BJ (cell line): ENCODE measurements at regions not wholly inside any gene's neighbourhood (a gene's known extent, or its start where the extent isn't known, plus 50 kb on each side); places are given as distances from the start of the nearest gene placed in this dataset.

Experiments used
- CTCF ChIA-PET: fragments of 350-600 bp; formaldehyde crosslinking; extraction: SDS; loops from one replicate; lab custom pipeline; 2021; ENCODE audit warnings: antibody characterized with exemption, inconsistent platforms; lab: Yijun Ruan, JAX
- POLR2A ChIA-PET: fragments of 300-600 bp; sonication (Branson Sonifier 250); formaldehyde crosslinking; extraction: SDS; loops from one replicate; lab custom pipeline; 2021; ENCODE audit warnings: antibody characterized with exemption; lab: Charles Lee
- DNase-seq: peaks from one replicate; pipeline ENCODE4 v3.0.0-alpha.2; 2011; ENCODE audit warnings: low read depth
- H3K27me3 ChIP-seq: 2 replicates; pipeline ENCODE4 v1.6.0; 2011; ENCODE audit warnings: low read length; ENCODE audit not compliant: control insufficient read depth, insufficient read depth
- H3K36me3 ChIP-seq: 2 replicates; pipeline ENCODE4 v1.5.1; 2011; ENCODE audit warnings: low read length; ENCODE audit not compliant: control insufficient read depth, insufficient read depth
- H3K4me3 ChIP-seq: 2 replicates; pipeline ENCODE4 v1.5.1; 2011; ENCODE audit warnings: low read depth, mild to moderate bottlenecking, control low read depth, low read length
- CTCF ChIP-seq: IDR thresholded peaks from 2 replicates; pipeline ENCODE4 v1.5.1; 2011; ENCODE audit warnings: low read depth, mild to moderate bottlenecking, control low read depth, inconsistent platforms, low read length, moderate library complexity; ENCODE audit not compliant: insufficient read depth

GRCh38 chr1:232725305-232726047 lies 79.7 kb upstream of the MAP10 start:
- no peak for DNase-seq
- no peak for TF ChIP-seq CTCF
- H3K4me3 ChIP-seq, result no peak overlapping the region
- H3K27me3 ChIP-seq, result no peaks in the 10 kb centered on the region; the same call in none of the 2 replicates
- ChIA-PET POLR2A (no interaction called here), CTCF (no interaction called here)
- no peaks in the 10 kb centered on the region for H3K36me3 ChIP-seq

GRCh38 chr1:232726048-232726779 lies 79.0 kb upstream of the MAP10 start:
- H3K27me3 ChIP-seq, result no peaks in the 10 kb centered on the region; the same call in none of the 2 replicates
- no peak for TF ChIP-seq CTCF
- no peak overlapping the region for H3K4me3 ChIP-seq
- peak; percentile 30 for DNase-seq
- CTCF ChIA-PET, result no interaction called here
- no peaks in the 10 kb centered on the region for H3K36me3 ChIP-seq
- POLR2A ChIA-PET, result no interaction called here

DNA sequence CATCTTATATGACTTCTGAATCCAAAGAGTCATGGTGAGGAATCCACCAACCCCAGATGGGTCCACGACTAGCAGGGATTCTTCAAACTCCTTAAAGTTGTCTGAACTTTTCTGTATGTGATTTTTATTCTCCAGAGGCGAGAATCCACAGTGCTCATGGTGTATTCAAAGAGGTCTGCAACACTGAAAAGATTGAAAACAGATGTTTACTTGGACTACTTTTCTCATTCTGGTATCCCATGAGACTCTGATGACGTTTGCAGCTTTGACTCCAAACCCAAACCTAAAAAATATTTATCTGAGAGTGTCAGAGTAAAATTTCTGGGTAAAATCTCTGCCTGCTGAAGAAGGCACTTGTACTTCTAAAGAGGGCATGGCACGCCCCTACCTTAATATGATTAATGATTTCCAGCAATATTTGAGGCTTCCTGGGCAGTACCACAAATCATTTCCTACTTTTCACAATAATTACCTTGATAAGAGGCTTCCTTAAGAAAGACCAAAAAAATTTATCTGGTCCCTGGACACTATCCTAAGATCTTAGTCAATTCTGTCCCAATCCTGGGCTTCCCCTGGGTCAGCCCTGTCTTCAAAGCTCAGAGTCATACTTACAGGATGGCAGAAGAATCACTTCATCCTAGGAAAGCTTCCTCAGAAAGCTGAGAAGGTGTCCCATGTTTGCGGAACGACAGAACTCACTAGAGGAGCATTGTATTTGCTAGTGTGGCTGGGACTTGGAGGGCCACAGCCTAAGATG lies 76.5 kb upstream of the MAP10 start:
- Histone ChIP-seq H3K27me3 (no peaks in the 10 kb centered on the region; the same call in 1 of the 2 replicates), H3K4me3 (no peak overlapping the region), H3K36me3 (no peaks in the 10 kb centered on the region)
- CTCF ChIA-PET, result no interaction called here
- peak; percentile 41 for DNase-seq
- POLR2A ChIA-PET, result no interaction called here
- TF ChIP-seq CTCF, result no peak

DNA sequence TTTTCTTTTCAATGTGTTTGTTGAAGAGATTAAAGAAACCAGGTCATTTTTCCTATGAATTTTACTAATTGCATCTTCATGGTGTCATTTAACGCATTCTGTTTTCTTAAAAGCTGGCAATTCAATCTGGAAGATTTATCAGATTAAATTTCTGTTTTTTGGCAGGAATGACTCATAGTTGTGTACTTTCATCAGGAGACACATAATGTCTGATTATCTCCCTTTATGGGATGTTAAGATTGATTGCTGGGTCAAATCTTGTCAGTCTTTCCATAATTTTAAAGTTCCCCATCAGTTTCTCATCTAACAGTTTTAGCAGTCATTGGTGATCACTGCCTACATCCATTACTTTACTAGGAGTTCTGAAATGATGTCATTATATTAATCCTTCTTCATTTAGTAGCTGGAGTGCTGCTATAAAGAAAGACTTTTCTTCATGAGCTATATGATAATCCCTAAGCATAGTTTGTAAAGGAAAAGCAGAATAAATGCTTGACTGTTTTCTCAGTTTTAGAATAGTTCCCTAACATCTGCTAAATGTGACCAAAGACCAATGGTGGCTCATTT lies 72.8 kb upstream of the MAP10 start:
- DNase-seq, result no peak
- no peak for TF ChIP-seq CTCF
- no peak overlapping the region for H3K4me3 ChIP-seq
- no peaks in the 10 kb centered on the region for H3K36me3 ChIP-seq
- no peaks in the 10 kb centered on the region; the same call in 1 of the 2 replicates for H3K27me3 ChIP-seq
- CTCF ChIA-PET, result no interaction called here
- POLR2A ChIA-PET, result no interaction called here
